ENCODE measurements at regions not wholly inside any gene's neighbourhood (a gene's known extent, or its start where the extent isn't known, plus 50 kb on each side); places are given as distances from the start of the nearest gene placed in this dataset.

DNA sequence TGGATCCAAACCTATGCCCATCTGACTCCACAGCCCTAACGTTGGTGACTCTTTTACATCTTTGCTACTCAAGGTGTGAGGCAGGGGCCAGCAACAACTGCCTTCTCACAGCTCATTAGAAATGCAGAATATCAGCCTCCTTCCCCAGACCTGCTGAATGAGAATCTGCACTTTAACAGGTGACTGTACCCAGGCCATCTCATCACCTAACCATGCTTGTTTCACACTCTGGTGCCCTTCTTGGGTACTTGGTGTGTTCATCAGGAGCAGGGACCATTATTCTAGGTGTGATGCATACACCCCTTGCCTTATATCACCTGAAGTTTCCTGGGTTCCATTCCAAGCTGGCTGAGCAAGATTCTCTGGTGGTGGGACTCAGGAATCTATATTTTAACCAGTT, 196.3 kb upstream of the LMCD1 start:
- TF ChIP-seq POLR2A (IDR thresholded peaks at IDR 0.05) (no peak), CTCF (IDR thresholded peaks at IDR 0.05) (no peak)
